ENCODE measurements at regions not wholly inside any gene's neighbourhood (a gene's known extent, or its start where the extent isn't known, plus 50 kb on each side); places are given as distances from the start of the nearest gene placed in this dataset.

- TF ChIP-seq CTCF (IDR thresholded peaks at IDR 0.05) (no peak), POLR2A (IDR thresholded peaks at IDR 0.05) (no peak)
These were observed 863.4 kb upstream of the KLHL29 start for GRCh38 chr2:22521620-22522019.

Data from heart left ventricle (tissue), 13 donors.